SK-N-SH (cell line): ENCODE measurements at regions not wholly inside any gene's neighbourhood (a gene's known extent, or its start where the extent isn't known, plus 50 kb on each side); places are given as distances from the start of the nearest gene placed in this dataset.
"Not testable (repeated sequence)": the region's sequence is repeated elsewhere in the genome, so short reads cannot be mapped to it uniquely, and the experiment has no call there.

ENCODE experiments used
- CTCF ChIA-PET: fragments of 300-600, 350-600 bp; formaldehyde crosslinking; extraction: SDS; loops from one replicate; lab custom pipeline; 2021; lab: Yijun Ruan, JAX
- POLR2A ChIA-PET: fragments of 350-600 bp; sonication (Branson Sonifier 250); formaldehyde crosslinking; extraction: SDS; loops from one replicate; lab custom pipeline; 2020; ENCODE audit warnings: antibody characterized with exemption, inconsistent platforms; lab: Yijun Ruan, JAX
- DNase-seq: peaks from one replicate; pipeline ENCODE4 v3.0.0; 2012
- H2AFZ ChIP-seq: fragments of 200-600 bp; sonication (generic); 2 replicates; pipeline ENCODE4 v1.8.1; 2016; ENCODE audit warnings: antibody characterized with exemption, mild to moderate bottlenecking, low read depth
- H3F3A ChIP-seq: fragments of 200-600 bp; sonication (generic); replicated peaks from 2 replicates; pipeline ENCODE3; 2016; ENCODE audit warnings: antibody characterized with exemption, mild to moderate bottlenecking; ENCODE audit not compliant: insufficient read depth
- H3K27ac ChIP-seq, 2 experiments: fragments of 200-500 bp in 1 of 2; fragments of 200-600 bp in 1 of 2; sonication (Bioruptor generic) in 1 of 2; sonication (generic), shearing (Covaris generic) in 1 of 2; 2 replicates each; pipeline versions ENCODE4 v1.5.1 to v1.6.1; 2014 to 2016; ENCODE audit warnings: low read depth in 2 of 2, inconsistent platforms in 1 of 2, low read length in 1 of 2, mild to moderate bottlenecking in 1 of 2, mixed read lengths in 1 of 2
- H3K27me3 ChIP-seq: fragments of 200-600 bp; sonication (generic), shearing (Covaris generic); 2 replicates; pipeline ENCODE4 v1.6.1; 2016; ENCODE audit warnings: mixed run types; ENCODE audit not compliant: insufficient read depth
- H3K36me3 ChIP-seq, 2 experiments: fragments of 200-500 bp in 1 of 2; fragments of 200-600 bp in 1 of 2; sonication (Bioruptor generic) in 1 of 2; sonication (generic) in 1 of 2; replicated peaks in 1 of 2; 2 replicates each; pipeline versions ENCODE3 to v1.5.1; 2014 to 2016; ENCODE audit warnings: low read length in 1 of 2, mild to moderate bottlenecking in 1 of 2; ENCODE audit not compliant: insufficient read depth in 2 of 2, control insufficient read depth in 1 of 2
- H3K4me1 ChIP-seq, 2 experiments: fragments of 200-500 bp in 1 of 2; fragments of 200-600 bp in 1 of 2; sonication (Bioruptor generic) in 1 of 2; sonication (generic), shearing (Covaris generic) in 1 of 2; 2 replicates each; pipeline versions ENCODE4 v1.5.1 to v1.6.1; 2014 to 2016; ENCODE audit warnings: low read depth in 1 of 2, low read length in 1 of 2, mixed run types in 1 of 2; ENCODE audit not compliant: insufficient read depth in 2 of 2, control insufficient read depth in 1 of 2
- H3K4me2 ChIP-seq: fragments of 200-600 bp; sonication (generic), shearing (Covaris generic); 2 replicates; pipeline ENCODE4 v1.6.1; 2017; ENCODE audit warnings: mixed run types
- H3K4me3 ChIP-seq, 2 experiments: fragments of 200-500 bp in 1 of 2; fragments of 200-600 bp in 1 of 2; sonication (Bioruptor generic) in 1 of 2; sonication (generic), shearing (Covaris generic) in 1 of 2; 2 replicates each; pipeline versions ENCODE4 v1.5.1 to v1.8.1; 2014 to 2016; ENCODE audit warnings: low read depth in 2 of 2, inconsistent platforms in 1 of 2, low read length in 1 of 2, mild to moderate bottlenecking in 1 of 2, mixed read lengths in 1 of 2, moderate library complexity in 1 of 2
- H3K79me2 ChIP-seq: fragments of 200-600 bp; sonication (generic); 2 replicates; pipeline ENCODE4 v1.8.1; 2017; ENCODE audit warnings: mild to moderate bottlenecking; ENCODE audit not compliant: insufficient read depth
- H3K9ac ChIP-seq: fragments of 200-600 bp; sonication (generic); 2 replicates; pipeline ENCODE4 v1.6.1; 2017; ENCODE audit warnings: mixed run types
- H3K9me2 ChIP-seq: fragments of 200-600 bp; sonication (generic); 2 replicates; pipeline ENCODE4 v1.6.1; 2017; ENCODE audit warnings: mixed run types
- H3K9me3 ChIP-seq: fragments of 200-600 bp; sonication (generic); 2 replicates; pipeline ENCODE4 v1.6.1; 2017; ENCODE audit warnings: mixed run types, mild to moderate bottlenecking, moderate library complexity
- H4K20me1 ChIP-seq: fragments of 200-600 bp; sonication (generic); 2 replicates; pipeline ENCODE4 v1.6.1; 2017; ENCODE audit warnings: mild to moderate bottlenecking, mixed run types; ENCODE audit not compliant: insufficient read depth
- GATA2 ChIP-seq: sonication (generic); formaldehyde crosslinking; IDR thresholded peaks from 2 replicates; pipeline ENCODE4 v1.5.0; 2020; ENCODE audit warnings: mild to moderate bottlenecking, missing genetic modification reagents
- IRF3 ChIP-seq: fragments of 150-350 bp; IDR thresholded peaks from 2 replicates; pipeline ENCODE4 v1.6.1; 2016; ENCODE audit warnings: mild to moderate bottlenecking, low read depth, low read length
- JUND ChIP-seq: IDR thresholded peaks from 2 replicates; pipeline ENCODE4 v1.4.0; 2012
- MAX ChIP-seq: IDR thresholded peaks from 2 replicates; pipeline ENCODE4 v1.4.0; 2012; ENCODE audit warnings: low read depth
- MXI1 ChIP-seq: IDR thresholded peaks from 2 replicates; pipeline ENCODE4 v1.6.1; 2012; ENCODE audit warnings: mild to moderate bottlenecking, low read depth, low read length, improper control_type of control experiment
- NRF1 ChIP-seq: IDR thresholded peaks from 2 replicates; pipeline ENCODE4 v1.6.1; 2012; ENCODE audit warnings: low read depth, mild to moderate bottlenecking, low read length
- POLR2AphosphoS5 ChIP-seq: IDR thresholded peaks from 2 replicates; pipeline ENCODE4 v1.6.1; 2012; ENCODE audit warnings: low read depth, low read length
- RCOR1 ChIP-seq: fragments of 150-350 bp; IDR thresholded peaks from 2 replicates; pipeline ENCODE4 v1.6.1; 2017; ENCODE audit warnings: antibody characterized with exemption, low read length
- REST ChIP-seq: IDR thresholded peaks from 2 replicates; pipeline ENCODE4 v1.6.1; 2012; ENCODE audit warnings: mild to moderate bottlenecking, low read depth, low read length, moderate library complexity
- RXRA ChIP-seq: IDR thresholded peaks from 2 replicates; pipeline ENCODE4 v1.4.0; 2012; ENCODE audit warnings: low read depth, mild to moderate bottlenecking, borderline replicate concordance
- USF2 ChIP-seq: fragments of 150-350 bp; IDR thresholded peaks from 2 replicates; pipeline ENCODE4 v1.6.1; 2017; ENCODE audit warnings: antibody characterized with exemption, low read length, low read depth, borderline replicate concordance
- ZBTB33 ChIP-seq: IDR thresholded peaks from 2 replicates; pipeline ENCODE4 v1.4.0; 2012; ENCODE audit warnings: low read depth, borderline replicate concordance
- WGBS: methylation state at CpG from one replicate; pipeline ENCODE4 v1.1.6; 2017; ENCODE audit warnings: low lambda C conversion rate; 5-methylcytosine and 5-hydroxymethylcytosine counted together

- POLR2A ChIA-PET, result no interaction called here
- H3K9ac ChIP-seq, result no peak overlapping the region
- H3K4me3 ChIP-seq, result no peak overlapping the region
- H3K9me3 ChIP-seq, result no peaks in the 10 kb centered on the region
- CTCF ChIA-PET, result no interaction called here
- H3K27me3 ChIP-seq, result no peaks in the 10 kb centered on the region
- no peaks in the 10 kb centered on the region for H3K9me2 ChIP-seq
- TF ChIP-seq RXRA (no peak), MAX (no peak), RCOR1 (no peak), MXI1 (no peak), GATA2 (CRISPR knock-in tag) (no peak), ZBTB33 (no peak), JUND (no peak), POLR2AphosphoS5 (no peak), USF2 (no peak), NRF1 (no peak), REST (no peak), IRF3 (no peak)
- TF ChIP-seq, all 33 proteins: peak for 0
- Histone ChIP-seq H3F3A (no peaks in the 10 kb centered on the region), H2AFZ (no peak overlapping the region), H3K4me1 (no peaks in the 10 kb centered on the region), H3K27ac (no peak overlapping the region), H3K36me3 (peaks cover 0 to 3% of the 10 kb centered on the region in 2 experiments), H4K20me1 (no peaks in the 10 kb centered on the region), H3K4me2 (no peak overlapping the region), H3K79me2 (no peaks in the 10 kb centered on the region)
- 56% methylated on average over 2 of the region's 2 CpGs for WGBS
- DNase-seq, result no peak
These were observed 332.0 kb upstream of the ARPP21 start for GRCh38 chr3:35307296-35307695.

- DNase-seq, H4K20me1 ChIP-seq, H2AFZ ChIP-seq, H3K4me3 ChIP-seq, H3K9ac ChIP-seq, H3K36me3 ChIP-seq, H3K27me3 ChIP-seq, POLR2A ChIA-PET, H3K9me3 ChIP-seq, H3K79me2 ChIP-seq, H3K4me2 ChIP-seq, H3F3A ChIP-seq, H3K9me2 ChIP-seq, H3K4me1 ChIP-seq, H3K27ac ChIP-seq: not testable (repeated sequence)
- CTCF ChIA-PET, result interaction anchor here (1.1 kb wide), 1 partner anchor 11 kb away, joined by 3 read pairs; no protein-coding TSS in a partner anchor
- 94% methylated on average over 2 of the region's 2 CpGs for WGBS
These were observed 322.5 kb upstream of the ARPP21 start for GRCh38 chr3:35316841-35317240.
